ENCODE measurements at regions not wholly inside any gene's neighbourhood (a gene's known extent, or its start where the extent isn't known, plus 50 kb on each side); places are given as distances from the start of the nearest gene placed in this dataset.

GRCh38 chr17:53176629-53177028 lies 646.1 kb upstream of the KIF2B start:
- CTCF ChIA-PET = no interaction called here

More at GRCh38 chr17:53176629-53177028, 646.1 kb upstream of the KIF2B start:
- H3K79me1 ChIP-seq (ENCODE audit: low read depth in 1 of 2, low read length in 2 of 2) = no peaks in the 10 kb centered on the region
- H3K4me2 ChIP-seq (ENCODE audit: low read depth, low read length) = no peak overlapping the region
- no peak overlapping the region for H2BK5ac ChIP-seq (ENCODE audit: low read depth, low read length, poor library complexity, severe bottlenecking)
- no TSS peak for BruUV-seq (replicated peaks)
- H2AK5ac ChIP-seq (ENCODE audit: low read depth, low read length) = no peak overlapping the region
- ATAC-seq (ENCODE audit: low read depth) (no peak), DNase-seq (no peak)
- H2AFZ ChIP-seq (replicated peaks; ENCODE audit: low read length, poor library complexity) = no peak overlapping the region
- no peak overlapping the region for H3K18ac ChIP-seq (ENCODE audit: low read depth, low read length)
- H3K9ac ChIP-seq (ENCODE audit: low read depth, low read length) = no peak overlapping the region
- no peak overlapping the region for H3K4me3 ChIP-seq (ENCODE audit: insufficient read depth, low read depth, low read length)
- no peak overlapping the region for H2BK15ac ChIP-seq (ENCODE audit: low read depth, low read length)
- H3K9me1 ChIP-seq (ENCODE audit: insufficient read depth, low read length) = no peaks in the 10 kb centered on the region
- H3K4ac ChIP-seq (ENCODE audit: low read depth, low read length) = no peak overlapping the region
- H2BK120ac ChIP-seq (ENCODE audit: low read depth, low read length) = no peak overlapping the region
- H3K36me3 ChIP-seq (ENCODE audit: control insufficient read depth, insufficient read depth, low read length) = no peaks in the 10 kb centered on the region
- no peaks in the 10 kb centered on the region for H3K27me3 ChIP-seq (ENCODE audit: control insufficient read depth, insufficient read depth, low read length)
- H3K56ac ChIP-seq (ENCODE audit: extremely low read depth, insufficient read depth, low read length) = no peak overlapping the region
- no peak overlapping the region for H4K8ac ChIP-seq (ENCODE audit: low read depth in 2 of 2, low read length in 2 of 2)
- H2AK9ac ChIP-seq (replicated peaks; ENCODE audit: low read depth, low read length, poor library complexity) = no peak overlapping the region
- no peak overlapping the region for H3K23ac ChIP-seq (ENCODE audit: low read depth, low read length)
- H3K9me3 ChIP-seq (ENCODE audit: control insufficient read depth, insufficient read depth, low read length) = 0 out of 2 replicates have a peak, but pooled peaks cover 3% of the 10 kb centered on the region
- POLR2A ChIA-PET (ENCODE audit: unreplicated experiment) = no interaction called here
- no peak overlapping the region for H3K27ac ChIP-seq (ENCODE audit: insufficient read depth, low read length)
- no peak overlapping the region for H2BK20ac ChIP-seq (ENCODE audit: low read depth, low read length)
- no peak overlapping the region for H4K91ac ChIP-seq (ENCODE audit: insufficient read depth, low read depth, low read length)
- TF ChIP-seq MAFK (IDR thresholded peaks at IDR 0.05; ENCODE audit: low read depth, low read length) (no peak), MXI1 (IDR thresholded peaks at IDR 0.05; ENCODE audit: borderline replicate concordance, low read depth, low read length) (no peak), SMC3 (IDR thresholded peaks at IDR 0.05; ENCODE audit: low read depth, low read length) (no peak)
- H3K14ac ChIP-seq (replicated peaks; ENCODE audit: low read depth, low read length) = no peak overlapping the region
- H4K20me1 ChIP-seq (ENCODE audit: insufficient read depth, low read length) = no peaks in the 10 kb centered on the region
- dilution Hi-C loops (cut with HindIII; ENCODE audit: low sequenced_read_pairs, unreplicated experiment) = no loop called here
- intact Hi-C loops (cut with micrococcal nuclease) = no loop called here
- H4K5ac ChIP-seq (ENCODE audit: low read depth, low read length) = no peak overlapping the region
- no peaks in the 10 kb centered on the region for H3K4me1 ChIP-seq (ENCODE audit: control insufficient read depth, insufficient read depth, low read length)
- in situ Hi-C loops (cut with MboI; ENCODE audit: low sequenced_read_pairs) = no loop called here

Data from IMR-90 (cell line).